ENCODE measurements at regions not wholly inside any gene's neighbourhood (a gene's known extent, or its start where the extent isn't known, plus 50 kb on each side); places are given as distances from the start of the nearest gene placed in this dataset.
A peak's percentile ranks its signal among the peaks of the same experiment; 100 is the strongest.

DNA sequence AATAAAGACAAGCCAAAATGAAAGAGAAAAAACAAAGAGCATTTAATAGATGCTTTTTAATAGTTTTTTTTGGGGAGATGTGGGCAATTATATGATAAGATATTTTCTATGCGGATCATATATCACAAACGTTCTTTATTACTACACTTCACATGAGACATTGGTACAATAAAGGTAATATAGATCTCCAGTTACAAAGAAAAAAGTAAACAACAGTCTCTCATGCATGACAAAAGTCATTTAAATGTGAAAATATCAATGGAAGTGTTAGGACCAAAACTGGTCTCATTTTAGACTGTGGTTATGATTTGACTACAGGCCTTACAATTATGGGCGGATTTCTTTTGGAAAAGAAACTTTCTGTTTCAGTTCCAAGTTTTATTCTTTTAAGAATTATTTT is 687.0 kb downstream of the ADGRL2 start:
- no peak for TF ChIP-seq CTCF (IDR thresholded peaks at IDR 0.05; ENCODE audit: insufficient read depth, low read depth, low read length, missing control alignments)
- no peak overlapping the region for H3K4me3 ChIP-seq (ENCODE audit: low read length)
- no peak for DNase-seq (ENCODE audit: low read depth)

- DNase-seq (ENCODE audit: low read depth), result peak; percentile 71
Observed at GRCh38 chr1:82486969-82487368, 686.2 kb downstream of the ADGRL2 start.

DNA sequence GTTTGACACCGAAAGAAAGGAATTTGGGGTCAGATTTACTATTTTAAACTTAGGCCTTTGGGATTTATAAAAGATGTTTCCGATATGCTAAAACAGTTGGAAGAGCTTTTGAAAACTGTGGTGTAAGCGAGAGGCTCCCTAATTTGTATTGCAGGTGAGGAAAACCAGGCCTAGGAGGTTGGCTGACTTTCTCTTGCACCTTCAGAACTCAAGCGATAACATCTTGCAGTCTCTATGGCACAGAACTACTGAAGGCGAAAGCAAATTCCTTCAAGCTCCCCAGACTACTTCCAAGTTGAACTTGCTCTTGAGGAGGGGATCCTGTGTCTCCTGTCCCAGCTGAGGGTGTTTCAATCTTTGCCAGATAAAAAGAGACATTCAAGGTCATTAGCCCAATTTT is 685.7 kb downstream of the ADGRL2 start:
- H3K4me3 ChIP-seq (ENCODE audit: low read length), result no peak overlapping the region
- TF ChIP-seq CTCF (IDR thresholded peaks at IDR 0.05; ENCODE audit: insufficient read depth, low read depth, low read length, missing control alignments), result no peak
- DNase-seq (ENCODE audit: low read depth), result no peak

More at GRCh38 chr1:82486969-82487368, 686.2 kb downstream of the ADGRL2 start:
- H3K4me3 ChIP-seq (ENCODE audit: low read length), result no peak overlapping the region
- no peak for TF ChIP-seq CTCF (IDR thresholded peaks at IDR 0.05; ENCODE audit: insufficient read depth, low read depth, low read length, missing control alignments)

DNA sequence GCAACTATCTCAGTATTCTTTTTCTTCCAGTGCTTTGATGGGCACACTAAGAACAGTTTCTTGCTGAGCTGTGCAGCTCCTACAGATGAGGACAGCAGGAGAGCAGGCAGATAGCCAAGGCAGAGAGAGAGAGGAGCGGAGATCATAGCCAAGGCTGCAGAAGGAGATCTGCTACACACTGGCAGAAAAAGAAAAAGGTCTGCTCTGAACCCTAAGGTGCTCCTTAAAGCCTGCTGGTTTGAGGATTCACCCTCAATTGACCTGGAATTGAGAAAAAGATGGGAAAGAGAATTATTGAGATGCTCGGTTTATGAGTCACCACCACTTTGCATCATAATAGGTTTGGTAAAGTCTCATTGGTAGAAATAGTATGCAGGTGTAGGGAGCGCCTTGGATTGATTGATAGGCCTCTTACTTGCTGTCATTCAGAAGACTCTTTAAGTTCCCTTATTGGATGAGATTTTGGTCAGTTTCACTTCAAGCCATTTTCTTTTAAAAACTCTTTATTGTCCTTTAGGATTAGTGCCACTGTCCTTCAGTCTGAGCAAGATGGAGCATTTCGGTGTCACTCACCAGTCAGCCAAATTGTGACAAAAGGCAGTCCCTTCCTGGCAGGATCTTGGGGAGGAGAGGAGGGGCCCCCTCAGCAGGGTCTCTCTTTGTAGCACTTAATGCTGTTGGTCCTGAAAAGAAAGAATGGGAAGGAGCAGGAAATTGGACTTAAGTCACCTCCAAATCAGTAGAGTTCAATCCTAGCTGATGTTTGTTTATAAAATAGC is 685.0 kb downstream of the ADGRL2 start:
- peak; percentile 46 for DNase-seq (ENCODE audit: low read depth)
- no peak for TF ChIP-seq CTCF (IDR thresholded peaks at IDR 0.05; ENCODE audit: insufficient read depth, low read depth, low read length, missing control alignments)
- H3K4me3 ChIP-seq (ENCODE audit: low read length), result no peak overlapping the region

DNA sequence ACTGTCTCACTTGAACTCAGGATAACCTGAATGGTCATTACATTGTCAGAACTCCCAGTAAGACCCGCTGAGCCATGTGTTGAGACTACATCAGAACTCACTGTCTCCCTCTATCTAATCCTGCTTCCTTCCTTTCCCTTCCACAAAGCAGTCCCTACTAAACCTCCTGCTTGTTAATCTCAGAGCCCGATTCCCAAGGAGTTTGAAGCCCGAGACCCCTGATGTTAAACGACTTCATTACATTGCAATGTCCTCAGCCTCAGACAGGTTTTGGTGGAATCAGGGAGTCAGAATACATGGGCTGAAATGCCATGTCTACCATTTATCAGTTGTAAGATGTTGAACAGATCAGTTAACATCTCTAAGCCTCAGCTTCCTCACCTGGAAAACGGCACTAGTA is 682.4 kb downstream of the ADGRL2 start:
- TF ChIP-seq CTCF (IDR thresholded peaks at IDR 0.05; ENCODE audit: insufficient read depth, low read depth, low read length, missing control alignments), result no peak
- H3K4me3 ChIP-seq (ENCODE audit: low read length), result no peak overlapping the region
- no peak for DNase-seq (ENCODE audit: low read depth)

DNA sequence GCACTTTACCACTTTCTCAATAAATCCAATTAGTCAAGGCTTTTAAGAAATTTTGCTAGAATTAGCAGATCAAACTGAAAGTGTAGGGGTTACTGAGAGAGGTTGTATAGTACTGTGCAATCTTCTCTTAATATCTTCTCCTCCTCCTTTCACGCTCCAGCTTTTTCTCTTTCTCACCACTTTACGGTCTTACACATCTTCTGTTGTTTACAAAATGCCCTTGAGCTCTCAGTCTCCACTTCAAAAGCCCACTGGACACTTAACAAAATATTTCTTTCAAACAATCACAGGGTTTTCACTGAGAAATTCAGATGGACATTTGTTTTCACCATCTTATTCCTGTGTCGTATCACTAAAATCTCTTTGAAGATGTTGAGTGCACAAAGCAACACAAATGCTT is 678.2 kb downstream of the ADGRL2 start:
- no peak for TF ChIP-seq CTCF (IDR thresholded peaks at IDR 0.05; ENCODE audit: insufficient read depth, low read depth, low read length, missing control alignments)
- no peak for DNase-seq (ENCODE audit: low read depth)

More for the DNA sequence above, 678.2 kb downstream of the ADGRL2 start:
- H3K4me3 ChIP-seq (ENCODE audit: low read length), result no peak overlapping the region
